Smooth muscle cell (in vitro differentiated cells): ENCODE measurements at regions not wholly inside any gene's neighbourhood (a gene's known extent, or its start where the extent isn't known, plus 50 kb on each side); places are given as distances from the start of the nearest gene placed in this dataset.

ENCODE experiments used
- DNase-seq: peaks from one replicate; lab custom pipeline; 2025; ENCODE audit not compliant: unreplicated experiment; lab: John Stamatoyannopoulos, UW
- H2AFZ ChIP-seq: fragments of 200-600 bp; sonication (generic); 2 replicates; pipeline ENCODE4 v1.6.0; 2016; ENCODE audit warnings: antibody characterized with exemption, low read depth, mild to moderate bottlenecking
- H3F3A ChIP-seq: fragments of 200-600 bp; sonication (generic); 2 replicates; pipeline ENCODE4 v1.6.0; 2017; ENCODE audit warnings: antibody characterized with exemption, low read depth
- H3K27ac ChIP-seq: fragments of 200-600 bp; sonication (generic); 2 replicates; pipeline ENCODE4 v1.5.1; 2016; ENCODE audit warnings: low read depth, mild to moderate bottlenecking
- H3K27me3 ChIP-seq: fragments of 200-600 bp; sonication (generic); 2 replicates; pipeline ENCODE4 v1.6.1; 2016; ENCODE audit warnings: low read depth, mild to moderate bottlenecking
- H3K36me3 ChIP-seq: fragments of 200-600 bp; sonication (generic); 2 replicates; pipeline ENCODE4 v1.5.1; 2016; ENCODE audit warnings: low read depth
- H3K4me1 ChIP-seq: fragments of 200-600 bp; sonication (generic); 2 replicates; pipeline ENCODE4 v1.5.1; 2016; ENCODE audit warnings: low read depth
- H3K4me2 ChIP-seq: fragments of 200-600 bp; sonication (generic); 2 replicates; pipeline ENCODE4 v1.6.0; 2016; ENCODE audit warnings: mild to moderate bottlenecking
- H3K4me3 ChIP-seq: fragments of 200-600 bp; sonication (generic); 2 replicates; pipeline ENCODE4 v1.5.1; 2016; ENCODE audit warnings: mild to moderate bottlenecking
- H3K79me2 ChIP-seq: fragments of 200-600 bp; sonication (generic); 2 replicates; pipeline ENCODE4 v1.6.0; 2016; ENCODE audit warnings: low read depth, mild to moderate bottlenecking
- H3K9ac ChIP-seq: fragments of 200-600 bp; sonication (generic); 2 replicates; pipeline ENCODE4 v1.6.0; 2016; ENCODE audit warnings: low read depth
- H3K9me3 ChIP-seq: fragments of 200-600 bp; sonication (generic); replicated peaks from 2 replicates; pipeline ENCODE4 v1.5.1; 2016; ENCODE audit warnings: low read depth
- H4K20me1 ChIP-seq: fragments of 200-600 bp; sonication (generic); 2 replicates; pipeline ENCODE4 v1.6.0; 2016; ENCODE audit warnings: low read depth
- WGBS: methylation state at CpG from one replicate; pipeline ENCODE4 v1.1.7; 2016; ENCODE audit warnings: low lambda C conversion rate; 5-methylcytosine and 5-hydroxymethylcytosine counted together
- TF ChIP-seq, protein P1 (sequence below): fragments of 200-600 bp; sonication (generic); IDR thresholded peaks from 2 replicates; pipeline ENCODE4 v1.5.1; 2017; ENCODE audit warnings: borderline replicate concordance, mild to moderate bottlenecking, antibody characterized with exemption; ENCODE audit not compliant: insufficient read depth, poor library complexity, severe bottlenecking

DNA sequence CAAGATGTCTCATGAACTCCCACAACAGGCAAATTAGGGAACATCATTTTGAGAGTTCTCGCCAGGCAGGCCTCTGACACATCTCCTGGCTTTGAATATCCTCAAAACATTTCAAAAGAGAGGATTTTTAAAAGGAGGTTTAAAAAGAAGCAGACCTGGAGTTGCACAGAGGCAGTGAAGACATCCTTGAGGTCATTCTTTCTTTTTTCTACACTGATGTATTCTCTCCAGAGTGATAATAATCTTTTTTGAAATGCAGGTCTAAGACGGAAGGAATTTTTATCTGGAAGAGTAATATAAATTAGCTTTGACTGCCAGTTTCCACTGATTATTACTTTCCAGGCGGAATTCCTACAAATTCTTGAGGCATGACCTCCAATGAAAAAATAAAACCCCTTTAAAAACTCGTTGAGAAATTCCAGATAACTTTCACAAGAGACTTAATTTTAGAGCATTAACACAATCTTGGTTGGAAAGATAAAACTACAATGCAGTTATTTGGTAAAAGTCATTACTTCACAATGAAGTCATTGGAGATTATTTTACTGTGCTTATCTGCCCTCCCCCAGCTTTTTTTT lies 125.0 kb downstream of the LYPLAL1 start:
- Histone ChIP-seq H4K20me1 (no peaks in the 10 kb centered on the region), H3K36me3 (no peaks in the 10 kb centered on the region), H3K9ac (no peak overlapping the region), H3K4me2 (peak overlapping the region; percentile 4), H3K4me1 (no peaks in the 10 kb centered on the region), H3F3A (no peaks in the 10 kb centered on the region), H3K27me3 (no peaks in the 10 kb centered on the region), H2AFZ (no peak overlapping the region), H3K4me3 (no peak overlapping the region), H3K27ac (peak overlapping the region; percentile 60), H3K9me3 (no peaks in the 10 kb centered on the region), H3K79me2 (no peaks in the 10 kb centered on the region)
- TF ChIP-seq, protein P1, sequence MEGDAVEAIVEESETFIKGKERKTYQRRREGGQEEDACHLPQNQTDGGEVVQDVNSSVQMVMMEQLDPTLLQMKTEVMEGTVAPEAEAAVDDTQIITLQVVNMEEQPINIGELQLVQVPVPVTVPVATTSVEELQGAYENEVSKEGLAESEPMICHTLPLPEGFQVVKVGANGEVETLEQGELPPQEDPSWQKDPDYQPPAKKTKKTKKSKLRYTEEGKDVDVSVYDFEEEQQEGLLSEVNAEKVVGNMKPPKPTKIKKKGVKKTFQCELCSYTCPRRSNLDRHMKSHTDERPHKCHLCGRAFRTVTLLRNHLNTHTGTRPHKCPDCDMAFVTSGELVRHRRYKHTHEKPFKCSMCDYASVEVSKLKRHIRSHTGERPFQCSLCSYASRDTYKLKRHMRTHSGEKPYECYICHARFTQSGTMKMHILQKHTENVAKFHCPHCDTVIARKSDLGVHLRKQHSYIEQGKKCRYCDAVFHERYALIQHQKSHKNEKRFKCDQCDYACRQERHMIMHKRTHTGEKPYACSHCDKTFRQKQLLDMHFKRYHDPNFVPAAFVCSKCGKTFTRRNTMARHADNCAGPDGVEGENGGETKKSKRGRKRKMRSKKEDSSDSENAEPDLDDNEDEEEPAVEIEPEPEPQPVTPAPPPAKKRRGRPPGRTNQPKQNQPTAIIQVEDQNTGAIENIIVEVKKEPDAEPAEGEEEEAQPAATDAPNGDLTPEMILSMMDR: no peak
- DNase-seq: no peak
- 27% methylated on average over 4 of the region's 4 CpGs for WGBS

DNA sequence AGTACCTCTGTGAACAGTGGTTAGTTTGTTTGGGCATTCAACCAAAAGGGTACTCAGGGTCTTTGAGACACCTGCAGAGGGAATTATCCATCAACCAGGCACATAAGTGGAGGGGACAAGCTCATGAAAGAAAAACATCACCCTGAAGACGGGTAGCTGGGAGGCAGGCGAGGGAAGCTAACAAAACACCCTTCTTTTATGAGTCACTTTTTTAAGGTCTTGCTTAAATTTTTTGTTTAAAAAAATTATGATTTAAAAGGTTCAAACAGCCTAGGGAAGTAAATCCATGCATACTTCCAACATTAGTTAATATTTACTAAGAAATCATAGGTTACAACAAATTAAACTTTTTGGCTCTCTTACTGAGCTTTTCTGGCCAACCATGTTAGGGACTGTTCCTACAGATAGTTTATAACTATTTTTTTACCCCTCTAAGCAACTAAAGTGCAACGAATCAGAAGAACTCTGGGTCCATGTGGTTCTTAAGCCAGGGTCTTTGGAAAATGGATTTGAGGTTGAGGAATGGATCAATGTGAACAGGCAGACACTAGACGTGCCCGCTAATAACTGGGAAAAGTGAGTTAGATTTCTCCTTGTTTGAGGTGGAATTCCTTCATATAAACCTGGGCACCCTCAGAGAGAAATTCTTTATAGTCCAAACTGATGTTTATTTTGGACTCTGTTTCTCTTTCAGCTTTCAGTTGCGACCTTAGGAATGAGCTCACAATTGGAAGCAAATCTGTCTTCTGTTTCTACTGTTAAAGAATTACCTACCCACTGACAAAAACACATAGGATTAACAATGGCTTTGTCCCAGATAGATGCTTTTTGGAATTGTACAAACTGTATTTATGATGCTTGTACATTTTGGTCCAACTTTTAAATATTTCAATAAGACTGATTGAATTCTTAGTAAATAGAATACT lies 123.0 kb downstream of the LYPLAL1 start:
- no peaks in the 10 kb centered on the region for H4K20me1 ChIP-seq
- TF ChIP-seq, protein P1: no peak
- no peak overlapping the region for H3K27ac ChIP-seq
- 88% methylated on average over 6 of the region's 6 CpGs for WGBS
- no peak overlapping the region for H3K4me3 ChIP-seq
- no peaks in the 10 kb centered on the region for H3K27me3 ChIP-seq
- no peak overlapping the region for H3K9ac ChIP-seq
- no peak for DNase-seq
- H3K4me1 ChIP-seq: no peaks in the 10 kb centered on the region
- H3K36me3 ChIP-seq: no peaks in the 10 kb centered on the region
- H3K9me3 ChIP-seq: no peaks in the 10 kb centered on the region
- H3K79me2 ChIP-seq: no peaks in the 10 kb centered on the region
- H3F3A ChIP-seq: no peaks in the 10 kb centered on the region
- no peak overlapping the region for H3K4me2 ChIP-seq
- H2AFZ ChIP-seq: no peak overlapping the region

DNA sequence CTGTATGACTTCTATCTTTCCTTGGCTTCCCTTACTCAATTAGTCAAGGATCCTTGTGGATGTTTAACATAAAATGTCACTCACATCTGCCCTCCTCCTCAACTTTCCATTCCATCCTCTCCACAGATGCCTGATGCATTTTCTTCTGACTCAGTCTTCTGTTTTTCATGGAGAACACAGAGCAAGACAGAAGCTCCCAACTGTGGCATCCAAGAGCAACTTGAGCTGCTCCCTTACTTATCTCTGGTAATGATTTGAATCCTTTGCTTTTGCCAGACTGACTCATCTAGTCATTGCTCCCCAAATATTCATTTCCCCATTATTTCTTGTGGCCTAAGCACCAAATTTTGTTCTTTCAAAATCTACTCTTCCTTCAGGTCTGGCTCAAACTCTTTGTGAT lies 120.6 kb downstream of the LYPLAL1 start:
- H3K4me2 ChIP-seq: no peak overlapping the region
- H3K27me3 ChIP-seq: no peaks in the 10 kb centered on the region
- no peaks in the 10 kb centered on the region for H3K4me1 ChIP-seq
- no peaks in the 10 kb centered on the region for H3F3A ChIP-seq
- H3K9me3 ChIP-seq: no peaks in the 10 kb centered on the region
- TF ChIP-seq, protein P1: no peak
- H3K4me3 ChIP-seq: no peak overlapping the region
- H2AFZ ChIP-seq: no peak overlapping the region
- no peak for DNase-seq
- H4K20me1 ChIP-seq: no peaks in the 10 kb centered on the region
- no peaks in the 10 kb centered on the region for H3K36me3 ChIP-seq
- no peaks in the 10 kb centered on the region for H3K79me2 ChIP-seq
- H3K9ac ChIP-seq: no peak overlapping the region
- H3K27ac ChIP-seq: no peak overlapping the region

DNA sequence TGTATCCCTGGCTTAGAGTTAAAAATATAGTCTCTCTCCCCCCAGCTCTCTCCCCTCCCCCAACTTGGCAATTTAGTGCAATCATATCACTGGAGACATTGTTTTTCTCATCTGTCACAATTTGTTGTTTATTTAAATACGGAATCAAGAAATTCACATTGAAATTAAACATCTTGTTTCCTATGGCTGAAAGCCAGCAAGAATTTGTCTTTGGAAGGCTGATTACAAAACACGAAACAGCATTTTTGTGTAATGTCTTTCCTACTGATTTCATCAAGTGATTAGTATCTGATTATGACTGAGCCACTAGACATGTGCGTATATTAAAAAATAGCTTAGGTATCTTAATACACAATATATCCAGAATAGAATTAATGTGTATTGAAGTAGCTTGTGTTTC lies 119.7 kb downstream of the LYPLAL1 start:
- TF ChIP-seq, protein P1: no peak
- Histone ChIP-seq H3K27me3 (no peaks in the 10 kb centered on the region), H3K27ac (no peak overlapping the region), H3K4me2 (no peak overlapping the region), H3F3A (no peaks in the 10 kb centered on the region), H3K36me3 (no peaks in the 10 kb centered on the region), H4K20me1 (no peaks in the 10 kb centered on the region), H3K4me3 (no peak overlapping the region), H3K79me2 (no peaks in the 10 kb centered on the region), H3K4me1 (no peaks in the 10 kb centered on the region), H3K9me3 (no peaks in the 10 kb centered on the region), H2AFZ (no peak overlapping the region), H3K9ac (no peak overlapping the region)
- WGBS: 96% methylated on average over 3 of the region's 3 CpGs
- DNase-seq: no peak
